Kidney epithelial cell (primary cell): ENCODE measurements at regions not wholly inside any gene's neighbourhood (a gene's known extent, or its start where the extent isn't known, plus 50 kb on each side); places are given as distances from the start of the nearest gene placed in this dataset.
A peak's percentile ranks its signal among the peaks of the same experiment; 100 is the strongest.

Experiments
- DNase-seq: peaks from one replicate; pipeline ENCODE4 v3.0.0-alpha.2; 2010; ENCODE audit warnings: low read depth
- H3K27me3 ChIP-seq: 2 replicates; pipeline ENCODE4 v1.6.0; 2011; ENCODE audit warnings: low read length; ENCODE audit not compliant: control insufficient read depth, insufficient read depth
- H3K36me3 ChIP-seq: 2 replicates; pipeline ENCODE4 v1.5.1; 2011; ENCODE audit warnings: low read length; ENCODE audit not compliant: control insufficient read depth, insufficient read depth
- H3K4me3 ChIP-seq: 2 replicates; pipeline ENCODE4 v1.5.1; 2011; ENCODE audit warnings: low read depth, mild to moderate bottlenecking, control low read depth, low read length
- TF ChIP-seq, protein P1 (sequence below): IDR thresholded peaks from 2 replicates; pipeline ENCODE4 v1.5.1; 2011; ENCODE audit warnings: mild to moderate bottlenecking, moderate library complexity, low read length, control low read depth, inconsistent platforms; ENCODE audit not compliant: insufficient read depth, poor library complexity, severe bottlenecking

- TF ChIP-seq, protein P1, sequence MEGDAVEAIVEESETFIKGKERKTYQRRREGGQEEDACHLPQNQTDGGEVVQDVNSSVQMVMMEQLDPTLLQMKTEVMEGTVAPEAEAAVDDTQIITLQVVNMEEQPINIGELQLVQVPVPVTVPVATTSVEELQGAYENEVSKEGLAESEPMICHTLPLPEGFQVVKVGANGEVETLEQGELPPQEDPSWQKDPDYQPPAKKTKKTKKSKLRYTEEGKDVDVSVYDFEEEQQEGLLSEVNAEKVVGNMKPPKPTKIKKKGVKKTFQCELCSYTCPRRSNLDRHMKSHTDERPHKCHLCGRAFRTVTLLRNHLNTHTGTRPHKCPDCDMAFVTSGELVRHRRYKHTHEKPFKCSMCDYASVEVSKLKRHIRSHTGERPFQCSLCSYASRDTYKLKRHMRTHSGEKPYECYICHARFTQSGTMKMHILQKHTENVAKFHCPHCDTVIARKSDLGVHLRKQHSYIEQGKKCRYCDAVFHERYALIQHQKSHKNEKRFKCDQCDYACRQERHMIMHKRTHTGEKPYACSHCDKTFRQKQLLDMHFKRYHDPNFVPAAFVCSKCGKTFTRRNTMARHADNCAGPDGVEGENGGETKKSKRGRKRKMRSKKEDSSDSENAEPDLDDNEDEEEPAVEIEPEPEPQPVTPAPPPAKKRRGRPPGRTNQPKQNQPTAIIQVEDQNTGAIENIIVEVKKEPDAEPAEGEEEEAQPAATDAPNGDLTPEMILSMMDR = no peak
- H3K4me3 ChIP-seq = no peak overlapping the region
- no peaks in the 10 kb centered on the region for H3K36me3 ChIP-seq
- no peak for DNase-seq
- no peaks in the 10 kb centered on the region for H3K27me3 ChIP-seq
Observed at GRCh38 chr20:60690771-60691170, 561.3 kb upstream of the CDH4 start.

- DNase-seq = no peak
- TF ChIP-seq, protein P1 = no peak
- no peaks in the 10 kb centered on the region for H3K27me3 ChIP-seq
- H3K4me3 ChIP-seq = no peak overlapping the region
- no peaks in the 10 kb centered on the region for H3K36me3 ChIP-seq
Observed at GRCh38 chr20:60691966-60692615, 560.0 kb upstream of the CDH4 start.

- DNase-seq = no peak
- H3K4me3 ChIP-seq = no peak overlapping the region
- TF ChIP-seq, protein P1 = no peak
- no peaks in the 10 kb centered on the region for H3K36me3 ChIP-seq
- no peaks in the 10 kb centered on the region for H3K27me3 ChIP-seq
Observed at GRCh38 chr20:60693496-60694133, 558.4 kb upstream of the CDH4 start.

GRCh38 chr20:60694763-60695162, 557.3 kb upstream of the CDH4 start:
- peak; percentile 23 for DNase-seq
- Histone ChIP-seq H3K36me3 (no peaks in the 10 kb centered on the region), H3K4me3 (no peak overlapping the region), H3K27me3 (no peaks in the 10 kb centered on the region)
- TF ChIP-seq, protein P1 = no peak

DNA sequence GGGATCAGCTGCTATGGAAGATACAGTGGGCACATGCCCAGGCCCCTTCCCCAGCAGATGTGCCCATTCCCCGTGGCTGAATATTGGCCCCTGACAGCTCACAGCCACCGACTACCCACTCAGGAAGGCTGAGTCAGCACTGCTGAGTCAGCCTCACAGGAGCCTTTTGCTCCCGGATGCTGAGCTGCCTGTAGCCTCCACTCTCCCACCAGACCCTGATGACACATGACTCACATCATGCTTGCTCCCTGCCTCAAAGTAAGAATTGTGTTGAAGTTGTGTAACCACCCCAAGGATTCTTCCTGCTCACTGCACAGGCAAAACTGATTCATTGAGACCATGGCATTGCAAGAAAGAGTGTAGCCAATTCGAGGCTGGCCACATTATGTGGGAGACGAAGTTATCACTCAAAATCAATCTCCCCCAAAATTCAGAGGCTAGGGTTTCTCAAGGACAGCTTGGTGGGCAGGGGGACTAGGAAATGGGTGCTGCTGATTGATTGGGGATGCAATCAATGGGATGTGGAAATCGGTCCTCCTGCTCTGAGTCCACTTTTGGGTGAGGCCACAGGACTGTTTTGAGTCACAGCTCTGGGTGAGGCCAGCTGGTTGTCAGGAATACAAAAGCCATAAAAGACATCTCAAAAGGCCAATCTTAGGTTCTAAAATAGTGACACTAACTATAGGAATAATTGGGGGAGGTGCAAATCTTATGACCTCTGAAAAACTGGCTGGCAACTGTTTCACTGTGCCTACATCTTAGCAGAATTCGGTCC, 556.6 kb upstream of the CDH4 start:
- Histone ChIP-seq H3K4me3 (no peak overlapping the region), H3K36me3 (no peaks in the 10 kb centered on the region), H3K27me3 (no peaks in the 10 kb centered on the region)
- peak; percentile 92 for DNase-seq
- TF ChIP-seq, protein P1 = no peak
